A204.1 (cell line): ENCODE measurements at regions not wholly inside any gene's neighbourhood (a gene's known extent, or its start where the extent isn't known, plus 50 kb on each side); places are given as distances from the start of the nearest gene placed in this dataset.
A peak's percentile ranks its signal among the peaks of the same experiment; 100 is the strongest.

Experiments used
- FAIRE-seq: peaks from 2 replicates; lab custom pipeline; 2012; peaks lifted over from hg19 to GRCh38; lab: Jason Lieb, UNC

DNA sequence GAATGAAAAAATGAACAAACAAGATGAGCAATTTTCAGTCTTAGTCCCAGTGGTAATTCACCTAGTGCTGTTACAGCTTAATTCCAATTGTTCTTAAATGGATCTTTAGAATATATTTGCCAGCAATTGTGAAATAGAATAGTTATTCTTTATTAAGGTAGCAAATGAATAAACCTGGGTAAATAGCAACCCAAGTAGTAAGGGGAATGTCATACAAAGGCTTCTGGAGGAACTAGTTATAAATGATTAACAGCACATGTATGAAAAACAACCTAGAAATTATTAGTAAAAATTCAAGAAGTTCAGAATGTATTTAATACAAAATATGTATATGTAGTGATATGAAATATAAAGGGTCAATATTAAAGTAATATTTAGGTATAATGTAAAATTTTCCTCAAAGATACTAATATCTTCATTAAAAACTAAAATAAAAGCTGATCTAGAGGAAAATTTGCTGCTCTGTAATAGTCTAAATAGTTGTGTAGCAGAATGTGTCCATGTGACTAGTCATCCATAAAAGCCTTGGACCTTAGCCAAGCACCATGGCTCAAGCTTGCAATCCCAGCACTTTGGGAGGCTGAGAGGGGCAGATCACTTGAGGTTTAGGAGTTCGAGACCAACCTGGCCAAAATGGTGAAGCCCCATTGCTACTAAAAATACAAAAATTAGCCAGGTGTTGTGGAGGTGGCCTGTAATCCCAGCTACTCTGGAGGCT lies 535.9 kb upstream of the ATXN8OS start:
- no peak for FAIRE-seq

DNA sequence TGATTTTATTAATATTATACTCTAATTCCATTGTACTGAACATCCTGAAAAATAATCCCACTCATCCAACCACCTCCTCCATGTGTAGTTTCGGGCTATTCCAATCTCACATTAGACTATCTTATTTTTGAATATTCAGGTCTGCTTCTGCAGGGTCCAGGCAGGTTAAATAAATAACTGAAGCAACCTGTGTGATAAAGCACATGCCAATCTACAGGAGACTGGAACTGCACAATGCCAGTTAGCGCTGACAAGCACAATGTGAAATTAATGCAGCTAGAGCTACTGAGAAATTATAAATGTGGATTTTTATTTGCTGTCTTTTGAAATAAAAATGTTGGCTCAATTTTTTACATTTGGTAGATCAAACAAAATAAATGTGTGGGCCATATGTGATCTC lies 540.1 kb upstream of the ATXN8OS start:
- no peak for FAIRE-seq

DNA sequence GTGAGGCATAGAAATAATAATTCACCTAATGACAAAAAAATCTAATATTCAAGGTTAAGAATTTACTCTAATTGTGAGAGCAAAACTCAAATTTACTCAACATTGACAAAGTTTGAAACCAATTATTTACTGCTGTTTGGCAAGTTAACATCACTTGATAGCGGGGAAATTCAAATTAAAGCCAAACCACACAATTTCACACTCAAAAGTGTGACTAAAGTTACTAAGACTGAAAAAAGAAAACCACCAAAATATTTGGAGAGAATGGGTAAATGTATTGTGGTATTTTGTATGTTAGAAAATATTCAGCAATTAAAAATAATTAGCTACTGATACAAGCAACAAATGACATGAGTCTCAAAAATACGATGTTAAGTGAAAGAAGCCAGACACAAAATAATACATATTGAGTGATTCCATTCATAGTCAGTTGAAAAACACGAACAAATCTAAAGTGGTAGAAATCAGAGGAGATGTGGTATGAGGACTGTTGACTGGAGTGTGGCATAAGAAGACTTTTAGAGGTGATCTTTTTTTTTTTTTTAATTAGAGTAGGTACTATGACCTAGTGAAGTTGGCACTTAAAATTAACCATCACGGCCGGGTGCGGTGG lies 541.4 kb upstream of the ATXN8OS start:
- no peak for FAIRE-seq

DNA sequence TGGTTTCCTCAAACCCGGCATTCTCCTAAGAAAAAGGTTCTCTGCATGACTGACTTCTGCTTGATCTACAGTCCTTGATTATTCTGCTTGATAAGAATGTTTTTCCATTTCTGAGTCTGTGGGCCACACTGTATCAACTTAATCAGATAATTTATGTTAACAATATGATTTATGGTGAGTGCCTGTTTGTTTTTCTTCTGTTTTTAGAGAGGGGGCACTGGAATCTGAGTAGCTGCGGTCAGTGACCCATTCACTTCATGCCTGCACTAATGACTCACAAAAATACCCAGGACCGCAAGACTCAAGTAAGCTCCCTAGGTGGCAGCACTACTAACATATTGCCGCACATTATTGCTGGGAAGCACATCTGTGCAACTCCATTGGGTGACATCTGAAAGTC lies 542.3 kb upstream of the ATXN8OS start:
- no peak for FAIRE-seq

DNA sequence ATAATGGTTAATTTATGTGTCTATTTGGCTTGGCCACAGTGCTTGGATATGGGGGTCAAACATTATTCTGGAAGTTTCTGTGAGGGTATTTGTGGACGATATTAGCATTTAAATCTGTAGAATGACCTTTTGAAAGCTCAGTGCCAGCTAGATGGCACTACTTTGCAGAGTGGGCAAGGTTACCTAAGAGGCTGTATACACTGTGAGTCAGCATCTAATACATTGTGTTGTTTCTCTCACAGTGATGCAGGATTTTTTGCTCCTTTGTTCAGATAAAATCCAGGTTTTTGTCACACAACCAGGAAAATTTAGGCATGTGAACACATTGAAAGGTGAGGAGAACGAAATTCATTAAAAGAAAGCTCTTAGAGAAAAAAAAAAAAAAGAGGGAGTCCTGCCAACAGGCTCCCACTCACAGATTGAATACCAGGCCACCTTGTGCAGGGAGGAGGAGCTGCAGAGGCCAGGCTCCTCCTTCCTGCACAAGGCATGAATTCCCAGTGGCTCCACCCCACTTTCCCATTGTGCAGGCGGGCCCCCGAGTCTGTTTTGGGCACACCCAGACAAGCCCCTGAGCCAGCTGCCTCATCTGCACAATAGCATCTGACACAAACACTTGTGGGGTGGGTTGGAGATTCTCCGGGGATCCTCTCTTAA lies 551.0 kb upstream of the ATXN8OS start:
- no peak for FAIRE-seq

DNA sequence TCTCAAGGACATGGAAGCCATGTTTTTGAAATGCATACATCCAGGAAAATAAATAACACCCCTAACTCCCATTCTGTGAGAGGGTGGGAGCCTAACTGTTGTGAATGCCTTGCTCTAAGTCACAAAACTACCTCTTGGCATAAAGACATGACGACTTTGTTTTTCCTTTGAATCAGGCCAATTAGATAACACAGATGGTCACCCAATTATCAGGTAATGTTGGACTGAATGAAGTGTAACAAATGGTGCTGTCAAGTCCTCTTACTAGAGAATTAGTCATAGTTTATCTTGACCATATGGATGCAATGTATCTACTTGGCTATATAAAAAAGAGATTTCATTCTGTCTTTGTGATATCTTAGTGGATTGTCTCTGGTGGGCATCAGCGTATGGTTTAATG lies 553.6 kb upstream of the ATXN8OS start:
- FAIRE-seq = no peak

DNA sequence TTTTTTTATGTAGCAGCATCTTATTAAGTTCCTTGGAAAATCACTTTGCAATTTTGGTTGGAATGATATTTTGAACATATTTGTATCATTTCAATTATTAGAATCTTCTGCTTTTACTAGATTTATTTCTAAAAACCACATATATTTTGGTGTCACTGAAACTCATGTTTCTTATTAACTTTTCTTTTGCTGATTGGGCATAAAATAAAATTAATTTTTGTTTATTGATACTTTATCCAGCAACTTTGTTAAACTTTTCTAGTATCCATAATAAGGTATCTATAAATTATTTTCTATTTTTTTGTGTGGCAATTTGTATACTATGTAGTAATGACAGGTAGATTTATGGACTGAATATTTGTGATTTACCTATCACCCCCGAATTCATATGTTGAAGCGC lies 556.4 kb upstream of the ATXN8OS start:
- FAIRE-seq = peak; percentile 6

DNA sequence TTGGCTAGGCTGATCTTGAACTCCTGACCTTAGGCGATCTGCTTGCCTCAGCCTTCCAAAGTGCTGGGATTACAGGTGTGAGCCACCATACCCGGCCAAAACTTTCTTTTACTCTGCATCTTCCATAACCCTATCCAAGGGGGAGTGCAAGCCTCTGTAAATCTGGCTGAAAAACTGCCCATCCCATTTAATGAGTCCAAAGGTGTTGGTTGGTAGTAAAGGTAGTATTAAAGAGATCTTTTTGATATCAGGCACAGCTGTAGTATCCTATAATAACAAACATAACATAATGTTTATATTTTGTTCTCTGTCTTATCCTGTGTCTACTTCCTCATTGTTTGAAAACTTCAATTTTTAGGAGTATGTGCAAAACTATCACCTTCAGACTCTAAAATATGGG lies 559.8 kb upstream of the ATXN8OS start:
- no peak for FAIRE-seq

DNA sequence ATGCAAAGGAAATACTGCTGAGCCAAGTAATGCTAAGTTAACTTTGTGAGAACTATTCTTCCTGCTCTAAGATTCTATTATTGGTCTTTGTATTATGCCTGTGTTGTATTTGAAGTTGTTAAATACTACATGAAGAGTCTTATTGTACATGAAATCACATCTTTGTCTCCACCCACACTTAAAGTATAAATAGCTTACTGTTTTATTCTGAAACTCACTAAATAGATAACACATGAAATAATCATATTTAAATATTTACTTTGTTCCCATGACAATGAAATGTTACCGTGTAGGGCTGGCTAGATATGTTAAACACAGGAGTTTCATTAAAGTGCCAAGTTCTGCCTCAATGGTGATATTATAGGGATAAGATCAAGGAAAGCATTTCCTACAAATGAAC lies 562.1 kb upstream of the ATXN8OS start:
- no peak for FAIRE-seq

DNA sequence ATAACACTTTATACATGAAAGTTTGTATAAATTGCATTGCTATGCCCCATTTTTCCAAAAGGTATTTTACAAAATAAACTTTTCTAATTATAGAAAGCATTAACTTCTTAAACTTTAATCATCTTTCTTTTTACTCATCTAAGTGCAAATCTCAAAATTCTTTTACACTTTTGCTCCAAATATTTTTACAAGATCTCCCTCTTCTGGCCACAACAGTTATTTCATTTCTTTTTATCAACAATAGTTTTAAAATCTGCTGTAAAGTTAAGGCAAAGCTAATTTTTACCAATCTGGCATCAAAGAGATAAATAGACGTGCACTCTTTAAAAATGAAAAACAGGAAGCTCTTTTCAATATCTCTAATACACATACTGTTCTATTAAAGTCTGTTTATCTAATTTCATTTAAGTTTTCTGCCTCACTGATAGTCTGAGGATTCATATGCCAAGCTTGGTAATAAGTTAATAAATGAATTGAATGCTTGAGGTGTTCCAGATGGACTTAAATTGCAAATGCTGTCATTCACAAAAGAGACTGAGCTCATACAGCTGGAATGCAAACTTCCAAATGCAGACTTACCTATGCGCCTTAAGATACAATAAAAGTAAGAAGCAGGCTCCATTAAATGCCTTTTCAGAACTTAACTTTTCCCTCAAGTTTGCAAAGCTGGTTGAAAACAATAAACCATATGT lies 583.0 kb upstream of the ATXN8OS start:
- peak; percentile 93 for FAIRE-seq

DNA sequence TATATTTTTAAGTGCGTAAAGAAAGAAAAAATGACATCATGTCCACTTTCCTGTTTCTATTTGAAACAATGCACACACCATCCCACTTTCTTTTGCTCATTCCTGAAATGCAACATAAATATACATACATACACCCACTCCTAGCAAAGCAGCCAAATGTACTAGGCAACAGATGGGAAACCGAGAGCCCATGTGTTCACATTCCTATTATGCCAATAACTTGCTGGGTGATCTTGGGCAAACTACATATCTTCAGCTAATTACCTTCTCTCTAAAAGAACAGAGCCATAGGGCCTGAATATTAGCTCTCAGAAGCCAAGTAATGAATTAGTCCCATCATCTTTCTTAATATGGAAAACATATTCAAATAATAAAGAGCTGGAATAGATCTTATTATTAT lies 610.6 kb upstream of the ATXN8OS start:
- FAIRE-seq = no peak

DNA sequence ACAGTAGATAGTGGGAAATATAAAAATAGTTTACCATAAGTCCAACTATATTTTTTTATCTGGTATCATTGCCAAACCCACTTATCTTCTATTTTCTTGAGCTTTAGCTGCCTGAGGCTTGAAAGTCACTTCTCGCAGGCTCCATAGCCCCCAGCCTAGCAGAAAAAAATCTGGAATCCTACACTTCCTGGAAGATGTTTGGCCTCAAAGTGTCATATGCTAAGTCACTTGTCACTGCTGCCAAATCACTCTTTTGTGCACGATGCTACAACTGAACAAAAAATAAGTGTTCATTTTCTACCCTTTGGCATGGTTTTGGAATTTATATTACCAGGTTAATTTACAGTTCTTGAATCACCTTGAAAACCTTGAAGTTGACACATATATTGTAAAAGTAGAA lies 612.5 kb upstream of the ATXN8OS start:
- no peak for FAIRE-seq

DNA sequence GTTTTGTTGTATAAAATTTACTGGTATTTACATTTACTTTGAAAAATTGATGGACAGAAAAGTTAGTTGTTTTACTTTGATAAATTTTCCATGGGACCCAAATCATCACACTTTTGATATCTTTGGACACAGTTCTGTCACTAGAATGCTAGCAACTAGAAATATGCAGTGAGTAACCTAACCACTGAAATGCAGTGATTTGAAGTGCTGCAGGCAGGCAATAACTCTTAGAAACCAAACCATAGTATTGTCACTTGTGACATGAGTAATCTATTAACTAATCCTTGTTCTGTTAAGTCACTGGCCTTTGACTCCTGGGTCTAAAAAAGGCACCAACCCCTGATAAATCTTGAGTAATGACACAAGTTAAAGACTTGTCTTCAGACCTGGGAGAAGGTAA lies 620.0 kb upstream of the ATXN8OS start:
- no peak for FAIRE-seq

DNA sequence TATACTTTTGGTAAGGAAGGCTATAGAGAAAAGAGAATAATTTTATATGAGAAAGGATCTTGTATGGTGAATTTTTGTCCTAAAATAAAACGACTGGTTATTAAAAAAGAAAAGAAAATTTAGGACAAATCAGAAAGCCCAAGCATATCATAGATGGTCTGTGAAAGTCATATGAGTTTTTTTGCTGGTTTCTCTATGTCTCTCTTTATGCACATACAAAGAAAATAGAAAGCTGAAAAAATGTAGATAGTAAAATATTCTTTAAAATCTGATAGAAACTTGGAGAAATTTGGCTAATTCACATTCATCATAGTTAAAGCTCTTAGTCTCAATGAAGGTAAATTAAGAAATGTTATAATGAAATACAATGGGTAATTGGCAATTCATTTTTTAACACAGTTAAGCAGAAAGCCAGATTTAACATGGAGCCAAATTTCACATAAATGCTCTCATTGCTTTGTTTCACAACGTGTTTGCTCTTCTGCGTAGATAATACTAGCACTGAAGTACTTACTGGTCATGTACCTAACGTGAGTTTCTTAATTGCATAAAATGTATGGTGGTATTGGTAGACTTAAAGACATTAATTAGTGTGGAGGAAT lies 621.5 kb upstream of the ATXN8OS start:
- no peak for FAIRE-seq

DNA sequence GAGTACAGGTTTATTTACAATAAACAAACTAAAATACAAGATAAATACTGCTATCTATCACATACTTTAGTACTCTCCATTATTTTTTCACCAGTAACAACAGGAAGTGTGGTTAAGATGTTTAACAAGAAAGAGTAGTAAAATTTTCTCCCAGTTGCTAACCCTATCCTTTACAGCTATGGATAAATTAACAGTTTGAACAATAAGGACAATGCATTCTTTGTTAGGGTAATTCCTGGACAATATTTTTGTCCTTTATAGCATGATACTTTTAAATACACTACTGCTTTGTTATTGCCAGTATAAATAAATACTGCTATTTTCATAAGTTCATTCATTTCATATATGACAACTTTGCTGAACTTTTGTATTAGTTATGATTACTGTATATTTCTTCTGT lies 630.2 kb upstream of the ATXN8OS start:
- no peak for FAIRE-seq

DNA sequence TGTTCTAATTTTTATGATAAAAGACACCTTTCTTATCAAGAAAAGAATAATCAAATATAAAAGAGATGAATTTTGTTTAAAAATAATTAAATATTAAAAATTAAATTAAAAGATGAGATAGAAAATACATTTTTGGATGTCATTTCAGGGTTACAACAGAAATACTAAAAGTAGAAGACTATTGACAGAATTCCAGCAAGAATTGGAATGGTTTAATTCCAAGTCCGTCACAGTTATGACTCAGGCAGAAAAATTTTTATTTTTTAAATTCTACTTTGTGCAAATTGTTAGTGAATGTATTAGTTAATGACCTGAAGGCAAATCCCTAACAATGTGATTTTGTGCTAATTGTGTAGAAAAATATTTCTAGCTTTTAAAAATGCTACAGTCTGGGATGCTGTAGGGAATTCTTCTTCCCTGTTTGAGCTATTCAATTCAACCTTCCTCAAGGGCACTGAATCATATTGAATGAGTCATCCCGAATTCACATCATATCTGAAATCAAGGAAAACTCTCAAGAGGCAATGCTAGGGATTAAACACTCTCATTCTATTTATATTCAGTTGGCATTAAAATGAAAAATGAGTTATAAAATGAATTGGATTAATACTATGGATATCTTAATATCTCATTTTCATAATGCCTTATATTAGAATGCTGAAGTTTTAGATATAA lies 633.5 kb upstream of the ATXN8OS start:
- no peak for FAIRE-seq

DNA sequence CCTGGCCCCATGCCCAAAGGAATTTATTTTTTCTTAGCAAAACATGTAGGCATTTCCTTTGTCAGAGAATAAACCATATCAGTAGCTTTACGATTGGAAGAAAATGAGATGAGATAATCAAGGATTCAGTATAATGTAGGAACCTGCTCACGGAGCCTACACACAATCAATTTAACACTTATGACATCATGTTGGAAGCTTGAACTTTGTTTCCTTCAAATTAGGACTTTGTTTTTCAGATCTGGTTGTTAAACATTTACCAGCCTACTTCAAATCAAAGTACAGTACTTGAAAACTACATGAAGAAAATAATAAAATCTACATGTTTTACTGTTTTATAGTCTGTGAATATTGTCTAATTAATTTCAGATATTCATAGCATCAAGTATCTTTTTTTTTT lies 639.0 kb upstream of the ATXN8OS start:
- no peak for FAIRE-seq

DNA sequence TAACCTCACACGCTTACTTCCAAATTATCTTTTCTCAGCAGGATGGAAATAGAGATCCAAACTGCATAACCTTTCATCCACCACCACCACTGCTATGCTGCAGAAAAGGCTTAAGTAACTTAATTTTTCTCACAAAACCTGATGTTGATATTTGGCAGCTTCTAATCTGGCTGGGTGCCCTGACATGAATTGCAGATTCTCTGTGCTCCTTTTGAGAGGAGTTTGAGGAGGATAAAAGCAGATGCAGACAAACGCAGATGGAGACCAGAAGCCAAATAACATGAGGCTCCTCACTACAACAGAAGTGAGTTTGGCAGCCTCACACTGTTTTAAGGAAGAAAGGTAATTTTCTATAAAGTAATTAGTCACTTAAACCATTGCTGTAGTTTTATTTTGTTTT lies 646.2 kb upstream of the ATXN8OS start:
- FAIRE-seq = no peak

DNA sequence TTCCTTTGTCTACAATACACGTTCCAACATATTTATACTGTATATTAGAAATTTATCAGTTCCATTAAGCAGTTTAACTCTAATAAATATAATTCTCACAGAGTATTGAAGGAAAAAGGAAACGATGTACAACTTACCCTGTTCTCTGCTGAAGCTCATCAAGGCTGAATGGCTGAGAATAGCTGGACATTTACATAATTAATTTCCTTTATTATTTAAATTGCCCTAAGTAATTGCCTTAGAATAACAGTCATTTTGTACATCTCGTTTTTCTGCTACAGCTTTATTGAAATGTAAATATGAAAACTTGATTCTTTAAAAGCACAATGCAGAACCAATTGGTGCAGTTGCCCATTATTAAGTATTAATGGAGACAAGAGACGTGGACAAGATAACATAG lies 648.3 kb upstream of the ATXN8OS start:
- FAIRE-seq = no peak

DNA sequence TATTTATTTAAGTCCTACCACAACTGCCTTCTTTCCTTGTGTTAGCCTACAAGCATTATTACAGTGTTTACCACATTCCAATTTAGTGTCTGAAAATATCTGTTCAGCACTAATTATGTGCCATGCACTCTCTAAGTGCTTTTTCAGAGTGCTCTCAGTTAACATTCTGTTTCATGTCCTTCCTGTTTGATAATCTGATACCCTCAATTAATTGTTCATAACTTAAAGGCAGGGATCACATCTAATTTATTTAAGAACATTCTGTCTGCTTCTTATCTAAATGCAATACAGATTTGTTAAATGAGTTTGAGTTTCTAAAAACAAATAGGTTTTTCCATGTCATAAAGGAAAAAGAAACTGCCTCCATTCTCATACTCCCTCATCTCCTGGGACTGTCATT lies 649.6 kb upstream of the ATXN8OS start:
- FAIRE-seq = no peak

DNA sequence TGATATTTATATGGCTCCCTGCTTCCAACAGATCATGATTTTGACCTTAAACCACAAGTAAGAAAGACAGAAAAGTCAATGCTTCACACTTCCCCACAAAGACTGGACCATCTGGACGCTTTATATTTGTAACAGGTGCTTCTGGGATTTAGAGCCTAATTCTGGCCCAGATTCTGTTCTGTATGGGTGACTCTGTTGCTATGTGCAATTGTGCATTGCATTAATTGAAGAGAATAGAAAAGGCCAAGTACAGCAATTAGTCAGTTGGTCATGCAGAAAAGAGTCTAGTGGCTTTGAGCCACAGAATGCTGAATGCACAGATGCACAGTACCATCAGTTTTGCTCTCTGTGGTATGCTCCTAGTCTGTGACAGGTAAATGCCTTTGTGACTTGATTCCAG lies 657.4 kb upstream of the ATXN8OS start:
- FAIRE-seq = no peak

DNA sequence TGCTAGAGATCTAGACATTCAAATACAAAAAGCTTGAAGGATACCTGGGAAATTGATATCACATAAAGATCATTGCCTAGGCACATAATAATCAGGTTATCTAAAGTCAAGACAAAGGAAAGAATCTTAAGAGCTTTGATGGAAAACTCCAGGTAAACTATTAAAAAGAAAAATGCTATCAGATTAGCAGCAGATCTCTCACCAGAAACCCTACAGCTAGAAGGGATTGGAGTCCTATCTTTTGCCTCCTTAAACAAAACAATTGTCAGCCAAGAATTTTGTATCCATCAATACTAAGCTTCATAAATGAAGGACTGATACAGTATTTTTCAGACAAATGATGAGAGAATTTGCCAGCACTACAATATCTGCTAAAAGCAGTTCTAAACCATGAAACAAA lies 682.4 kb upstream of the ATXN8OS start:
- no peak for FAIRE-seq
